GM12873 (cell line): ENCODE measurements at regions not wholly inside any gene's neighbourhood (a gene's known extent, or its start where the extent isn't known, plus 50 kb on each side); places are given as distances from the start of the nearest gene placed in this dataset.

Experiments used
- CTCF ChIP-seq: IDR thresholded peaks from 2 replicates; pipeline ENCODE4 v1.5.1; 2012; ENCODE audit warnings: low read depth, mild to moderate bottlenecking, moderate library complexity, low read length, control low read depth; ENCODE audit not compliant: insufficient read depth; ENCODE audit errors: missing control alignments

- no peak for TF ChIP-seq CTCF
Measured at GRCh38 chr5:3230941-3231340, 364.7 kb upstream of the IRX1 start.

- no peak for TF ChIP-seq CTCF
Measured at GRCh38 chr5:3230254-3230653, 365.4 kb upstream of the IRX1 start.

GRCh38 chr5:3226196-3226920 is 369.3 kb upstream of the IRX1 start:
- TF ChIP-seq CTCF = no peak

GRCh38 chr5:3225201-3225960 is 370.3 kb upstream of the IRX1 start:
- TF ChIP-seq CTCF = no peak

- no peak for TF ChIP-seq CTCF
Measured at GRCh38 chr5:3222924-3223323, 372.7 kb upstream of the IRX1 start.

GRCh38 chr5:3221432-3221831 is 374.2 kb upstream of the IRX1 start:
- no peak for TF ChIP-seq CTCF

GRCh38 chr5:3220638-3221288 is 374.9 kb upstream of the IRX1 start:
- TF ChIP-seq CTCF = no peak
